H1 (cell line): ENCODE measurements at regions not wholly inside any gene's neighbourhood (a gene's known extent, or its start where the extent isn't known, plus 50 kb on each side); places are given as distances from the start of the nearest gene placed in this dataset.

Experiments
- TF ChIP-seq, protein P1 (sequence below): fragments of 300-600 bp; sonication (generic); IDR thresholded peaks from 2 replicates; pipeline ENCODE4 v1.7.1; 2012; ENCODE audit warnings: low read length, moderate library complexity, mild to moderate bottlenecking, inconsistent platforms; ENCODE audit not compliant: insufficient replicate concordance

- TF ChIP-seq, protein P1, sequence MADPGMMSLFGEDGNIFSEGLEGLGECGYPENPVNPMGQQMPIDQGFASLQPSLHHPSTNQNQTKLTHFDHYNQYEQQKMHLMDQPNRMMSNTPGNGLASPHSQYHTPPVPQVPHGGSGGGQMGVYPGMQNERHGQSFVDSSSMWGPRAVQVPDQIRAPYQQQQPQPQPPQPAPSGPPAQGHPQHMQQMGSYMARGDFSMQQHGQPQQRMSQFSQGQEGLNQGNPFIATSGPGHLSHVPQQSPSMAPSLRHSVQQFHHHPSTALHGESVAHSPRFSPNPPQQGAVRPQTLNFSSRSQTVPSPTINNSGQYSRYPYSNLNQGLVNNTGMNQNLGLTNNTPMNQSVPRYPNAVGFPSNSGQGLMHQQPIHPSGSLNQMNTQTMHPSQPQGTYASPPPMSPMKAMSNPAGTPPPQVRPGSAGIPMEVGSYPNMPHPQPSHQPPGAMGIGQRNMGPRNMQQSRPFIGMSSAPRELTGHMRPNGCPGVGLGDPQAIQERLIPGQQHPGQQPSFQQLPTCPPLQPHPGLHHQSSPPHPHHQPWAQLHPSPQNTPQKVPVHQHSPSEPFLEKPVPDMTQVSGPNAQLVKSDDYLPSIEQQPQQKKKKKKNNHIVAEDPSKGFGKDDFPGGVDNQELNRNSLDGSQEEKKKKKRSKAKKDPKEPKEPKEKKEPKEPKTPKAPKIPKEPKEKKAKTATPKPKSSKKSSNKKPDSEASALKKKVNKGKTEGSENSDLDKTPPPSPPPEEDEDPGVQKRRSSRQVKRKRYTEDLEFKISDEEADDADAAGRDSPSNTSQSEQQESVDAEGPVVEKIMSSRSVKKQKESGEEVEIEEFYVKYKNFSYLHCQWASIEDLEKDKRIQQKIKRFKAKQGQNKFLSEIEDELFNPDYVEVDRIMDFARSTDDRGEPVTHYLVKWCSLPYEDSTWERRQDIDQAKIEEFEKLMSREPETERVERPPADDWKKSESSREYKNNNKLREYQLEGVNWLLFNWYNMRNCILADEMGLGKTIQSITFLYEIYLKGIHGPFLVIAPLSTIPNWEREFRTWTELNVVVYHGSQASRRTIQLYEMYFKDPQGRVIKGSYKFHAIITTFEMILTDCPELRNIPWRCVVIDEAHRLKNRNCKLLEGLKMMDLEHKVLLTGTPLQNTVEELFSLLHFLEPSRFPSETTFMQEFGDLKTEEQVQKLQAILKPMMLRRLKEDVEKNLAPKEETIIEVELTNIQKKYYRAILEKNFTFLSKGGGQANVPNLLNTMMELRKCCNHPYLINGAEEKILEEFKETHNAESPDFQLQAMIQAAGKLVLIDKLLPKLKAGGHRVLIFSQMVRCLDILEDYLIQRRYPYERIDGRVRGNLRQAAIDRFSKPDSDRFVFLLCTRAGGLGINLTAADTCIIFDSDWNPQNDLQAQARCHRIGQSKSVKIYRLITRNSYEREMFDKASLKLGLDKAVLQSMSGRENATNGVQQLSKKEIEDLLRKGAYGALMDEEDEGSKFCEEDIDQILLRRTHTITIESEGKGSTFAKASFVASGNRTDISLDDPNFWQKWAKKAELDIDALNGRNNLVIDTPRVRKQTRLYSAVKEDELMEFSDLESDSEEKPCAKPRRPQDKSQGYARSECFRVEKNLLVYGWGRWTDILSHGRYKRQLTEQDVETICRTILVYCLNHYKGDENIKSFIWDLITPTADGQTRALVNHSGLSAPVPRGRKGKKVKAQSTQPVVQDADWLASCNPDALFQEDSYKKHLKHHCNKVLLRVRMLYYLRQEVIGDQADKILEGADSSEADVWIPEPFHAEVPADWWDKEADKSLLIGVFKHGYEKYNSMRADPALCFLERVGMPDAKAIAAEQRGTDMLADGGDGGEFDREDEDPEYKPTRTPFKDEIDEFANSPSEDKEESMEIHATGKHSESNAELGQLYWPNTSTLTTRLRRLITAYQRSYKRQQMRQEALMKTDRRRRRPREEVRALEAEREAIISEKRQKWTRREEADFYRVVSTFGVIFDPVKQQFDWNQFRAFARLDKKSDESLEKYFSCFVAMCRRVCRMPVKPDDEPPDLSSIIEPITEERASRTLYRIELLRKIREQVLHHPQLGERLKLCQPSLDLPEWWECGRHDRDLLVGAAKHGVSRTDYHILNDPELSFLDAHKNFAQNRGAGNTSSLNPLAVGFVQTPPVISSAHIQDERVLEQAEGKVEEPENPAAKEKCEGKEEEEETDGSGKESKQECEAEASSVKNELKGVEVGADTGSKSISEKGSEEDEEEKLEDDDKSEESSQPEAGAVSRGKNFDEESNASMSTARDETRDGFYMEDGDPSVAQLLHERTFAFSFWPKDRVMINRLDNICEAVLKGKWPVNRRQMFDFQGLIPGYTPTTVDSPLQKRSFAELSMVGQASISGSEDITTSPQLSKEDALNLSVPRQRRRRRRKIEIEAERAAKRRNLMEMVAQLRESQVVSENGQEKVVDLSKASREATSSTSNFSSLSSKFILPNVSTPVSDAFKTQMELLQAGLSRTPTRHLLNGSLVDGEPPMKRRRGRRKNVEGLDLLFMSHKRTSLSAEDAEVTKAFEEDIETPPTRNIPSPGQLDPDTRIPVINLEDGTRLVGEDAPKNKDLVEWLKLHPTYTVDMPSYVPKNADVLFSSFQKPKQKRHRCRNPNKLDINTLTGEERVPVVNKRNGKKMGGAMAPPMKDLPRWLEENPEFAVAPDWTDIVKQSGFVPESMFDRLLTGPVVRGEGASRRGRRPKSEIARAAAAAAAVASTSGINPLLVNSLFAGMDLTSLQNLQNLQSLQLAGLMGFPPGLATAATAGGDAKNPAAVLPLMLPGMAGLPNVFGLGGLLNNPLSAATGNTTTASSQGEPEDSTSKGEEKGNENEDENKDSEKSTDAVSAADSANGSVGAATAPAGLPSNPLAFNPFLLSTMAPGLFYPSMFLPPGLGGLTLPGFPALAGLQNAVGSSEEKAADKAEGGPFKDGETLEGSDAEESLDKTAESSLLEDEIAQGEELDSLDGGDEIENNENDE, result no peak
These were observed 108.5 kb downstream of the RAB18 start (continued) for GRCh38 chr10:27612551-27613035.
